HL-60 (cell line): ENCODE measurements at regions not wholly inside any gene's neighbourhood (a gene's known extent, or its start where the extent isn't known, plus 50 kb on each side); places are given as distances from the start of the nearest gene placed in this dataset.

ENCODE experiments used
- DNase-seq, 2 experiments: peaks; one replicate each; pipeline ENCODE4 v3.0.0-alpha.2; 2010 to 2020; ENCODE audit warnings: low read depth in 1 of 2, low spot score in 1 of 2
- H3K27ac ChIP-seq: fragments of 250-450 bp; sonication (Bioruptor Pico); replicated peaks from 2 replicates; pipeline ENCODE4 v1.5.1; 2020; ENCODE audit warnings: mild to moderate bottlenecking, moderate library complexity
- H3K27me3 ChIP-seq: fragments of 250-450 bp; sonication (Bioruptor Pico); 2 replicates; pipeline ENCODE4 v1.5.1; 2021; ENCODE audit warnings: mild to moderate bottlenecking, moderate library complexity; ENCODE audit not compliant: insufficient read depth, poor library complexity, severe bottlenecking
- H3K4me3 ChIP-seq: replicated peaks from 2 replicates; pipeline ENCODE4 v1.5.1; 2011; ENCODE audit warnings: mild to moderate bottlenecking, control low read depth, low read length; ENCODE audit not compliant: insufficient read depth
- GABPA ChIP-seq: IDR thresholded peaks from 2 replicates; pipeline ENCODE4 v1.6.1; 2012; ENCODE audit warnings: low read depth
- POLR2AphosphoS5 ChIP-seq: IDR thresholded peaks from 2 replicates; pipeline ENCODE4 v1.6.1; 2012; ENCODE audit warnings: low read depth
- SPI1 ChIP-seq: IDR thresholded peaks from 2 replicates; pipeline ENCODE4 v1.6.1; 2012; ENCODE audit warnings: low read depth, mild to moderate bottlenecking, borderline replicate concordance
- TF ChIP-seq, protein P1 (sequence below): IDR thresholded peaks from 2 replicates; pipeline ENCODE4 v1.6.1; 2012; ENCODE audit warnings: low read depth; ENCODE audit not compliant: insufficient replicate concordance
- TF ChIP-seq, protein P2 (sequence below): IDR thresholded peaks from one replicate; pipeline ENCODE4 v1.5.1; 2011; ENCODE audit warnings: low read length, control low read depth, inconsistent platforms; ENCODE audit not compliant: insufficient read depth

DNA sequence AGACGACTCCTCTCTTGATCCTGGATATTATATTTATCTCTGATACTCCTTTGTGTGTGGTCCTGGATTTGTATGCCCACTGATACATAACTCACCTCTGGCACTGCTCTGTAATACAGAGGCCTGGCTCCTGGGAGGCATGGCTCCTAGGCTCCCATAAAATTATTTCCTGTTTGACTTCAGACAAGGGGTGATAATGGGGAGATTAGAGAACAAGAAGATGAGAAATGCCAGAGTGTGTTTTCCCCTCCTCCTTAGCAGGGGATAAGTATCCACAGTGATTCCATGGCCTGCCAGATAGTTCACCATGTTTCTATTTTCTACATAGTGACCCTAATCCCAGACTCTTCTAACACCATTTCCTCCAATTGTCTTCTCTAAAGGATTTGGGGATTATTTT, 165.7 kb upstream of the PLSCR5 start:
- DNase-seq, result no peak
- no peak for TF ChIP-seq SPI1
- no peak for TF ChIP-seq POLR2AphosphoS5
- TF ChIP-seq, protein P1, sequence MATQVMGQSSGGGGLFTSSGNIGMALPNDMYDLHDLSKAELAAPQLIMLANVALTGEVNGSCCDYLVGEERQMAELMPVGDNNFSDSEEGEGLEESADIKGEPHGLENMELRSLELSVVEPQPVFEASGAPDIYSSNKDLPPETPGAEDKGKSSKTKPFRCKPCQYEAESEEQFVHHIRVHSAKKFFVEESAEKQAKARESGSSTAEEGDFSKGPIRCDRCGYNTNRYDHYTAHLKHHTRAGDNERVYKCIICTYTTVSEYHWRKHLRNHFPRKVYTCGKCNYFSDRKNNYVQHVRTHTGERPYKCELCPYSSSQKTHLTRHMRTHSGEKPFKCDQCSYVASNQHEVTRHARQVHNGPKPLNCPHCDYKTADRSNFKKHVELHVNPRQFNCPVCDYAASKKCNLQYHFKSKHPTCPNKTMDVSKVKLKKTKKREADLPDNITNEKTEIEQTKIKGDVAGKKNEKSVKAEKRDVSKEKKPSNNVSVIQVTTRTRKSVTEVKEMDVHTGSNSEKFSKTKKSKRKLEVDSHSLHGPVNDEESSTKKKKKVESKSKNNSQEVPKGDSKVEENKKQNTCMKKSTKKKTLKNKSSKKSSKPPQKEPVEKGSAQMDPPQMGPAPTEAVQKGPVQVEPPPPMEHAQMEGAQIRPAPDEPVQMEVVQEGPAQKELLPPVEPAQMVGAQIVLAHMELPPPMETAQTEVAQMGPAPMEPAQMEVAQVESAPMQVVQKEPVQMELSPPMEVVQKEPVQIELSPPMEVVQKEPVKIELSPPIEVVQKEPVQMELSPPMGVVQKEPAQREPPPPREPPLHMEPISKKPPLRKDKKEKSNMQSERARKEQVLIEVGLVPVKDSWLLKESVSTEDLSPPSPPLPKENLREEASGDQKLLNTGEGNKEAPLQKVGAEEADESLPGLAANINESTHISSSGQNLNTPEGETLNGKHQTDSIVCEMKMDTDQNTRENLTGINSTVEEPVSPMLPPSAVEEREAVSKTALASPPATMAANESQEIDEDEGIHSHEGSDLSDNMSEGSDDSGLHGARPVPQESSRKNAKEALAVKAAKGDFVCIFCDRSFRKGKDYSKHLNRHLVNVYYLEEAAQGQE, result no peak
- no peak for TF ChIP-seq GABPA
- TF ChIP-seq, protein P2, sequence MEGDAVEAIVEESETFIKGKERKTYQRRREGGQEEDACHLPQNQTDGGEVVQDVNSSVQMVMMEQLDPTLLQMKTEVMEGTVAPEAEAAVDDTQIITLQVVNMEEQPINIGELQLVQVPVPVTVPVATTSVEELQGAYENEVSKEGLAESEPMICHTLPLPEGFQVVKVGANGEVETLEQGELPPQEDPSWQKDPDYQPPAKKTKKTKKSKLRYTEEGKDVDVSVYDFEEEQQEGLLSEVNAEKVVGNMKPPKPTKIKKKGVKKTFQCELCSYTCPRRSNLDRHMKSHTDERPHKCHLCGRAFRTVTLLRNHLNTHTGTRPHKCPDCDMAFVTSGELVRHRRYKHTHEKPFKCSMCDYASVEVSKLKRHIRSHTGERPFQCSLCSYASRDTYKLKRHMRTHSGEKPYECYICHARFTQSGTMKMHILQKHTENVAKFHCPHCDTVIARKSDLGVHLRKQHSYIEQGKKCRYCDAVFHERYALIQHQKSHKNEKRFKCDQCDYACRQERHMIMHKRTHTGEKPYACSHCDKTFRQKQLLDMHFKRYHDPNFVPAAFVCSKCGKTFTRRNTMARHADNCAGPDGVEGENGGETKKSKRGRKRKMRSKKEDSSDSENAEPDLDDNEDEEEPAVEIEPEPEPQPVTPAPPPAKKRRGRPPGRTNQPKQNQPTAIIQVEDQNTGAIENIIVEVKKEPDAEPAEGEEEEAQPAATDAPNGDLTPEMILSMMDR, result no peak
- Histone ChIP-seq H3K27me3 (no peaks in the 10 kb centered on the region), H3K4me3 (no peak overlapping the region), H3K27ac (no peak overlapping the region)

DNA sequence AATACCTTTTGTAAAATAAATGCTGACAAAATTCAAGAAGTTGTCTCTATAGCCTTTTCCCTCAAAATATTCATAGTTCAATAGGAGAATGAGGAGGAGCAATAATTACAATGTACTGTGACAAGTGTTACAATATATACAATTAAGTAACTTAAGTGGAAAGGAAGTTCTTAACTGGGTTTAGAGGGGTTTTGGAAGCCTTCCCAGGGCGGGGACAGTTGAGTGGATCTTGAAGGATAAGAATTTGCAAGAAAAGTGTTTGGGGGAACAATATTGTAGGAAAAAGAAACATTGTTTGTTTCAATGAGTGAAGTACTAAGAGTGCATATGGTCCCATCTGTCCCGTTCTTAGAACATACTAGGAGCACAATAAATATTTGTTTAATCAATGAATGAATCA, 165.2 kb upstream of the PLSCR5 start:
- Histone ChIP-seq H3K4me3 (no peak overlapping the region), H3K27me3 (no peaks in the 10 kb centered on the region)

DNA sequence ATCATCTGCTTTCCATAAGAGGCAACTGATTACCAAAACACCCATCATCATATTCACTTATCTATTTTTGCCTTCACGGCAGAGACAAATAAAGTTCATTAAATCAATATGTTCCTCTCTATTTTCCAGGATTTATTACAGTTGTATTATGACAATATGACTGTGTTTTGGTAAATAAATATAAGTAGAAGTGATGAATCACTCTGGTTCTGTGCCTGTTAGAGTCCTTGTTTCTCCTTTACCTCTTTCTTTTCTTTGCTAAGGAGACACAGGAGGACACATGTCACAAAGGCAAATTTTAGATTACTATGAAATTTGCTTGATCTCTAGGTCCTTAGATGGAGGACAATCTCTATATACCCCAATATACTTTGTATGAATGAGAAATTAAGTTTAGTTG, 152.6 kb upstream of the PLSCR5 start:
- Histone ChIP-seq H3K4me3 (no peak overlapping the region), H3K27me3 (no peaks in the 10 kb centered on the region), H3K27ac (no peak overlapping the region)
- TF ChIP-seq, protein P1, result no peak
- no peak for TF ChIP-seq GABPA
- TF ChIP-seq POLR2AphosphoS5, result no peak
- TF ChIP-seq SPI1, result no peak
- TF ChIP-seq, protein P2, result no peak
- DNase-seq, result no peak

More for the DNA sequence above, 165.2 kb upstream of the PLSCR5 start:
- TF ChIP-seq, protein P2, result no peak
- no peak for TF ChIP-seq POLR2AphosphoS5
- no peak for TF ChIP-seq SPI1
- TF ChIP-seq GABPA, result no peak
- TF ChIP-seq, protein P1, result no peak
- no peak for DNase-seq
- no peak overlapping the region for H3K27ac ChIP-seq
